BJ (cell line): ENCODE measurements at regions not wholly inside any gene's neighbourhood (a gene's known extent, or its start where the extent isn't known, plus 50 kb on each side); places are given as distances from the start of the nearest gene placed in this dataset.
A peak's percentile ranks its signal among the peaks of the same experiment; 100 is the strongest.
"Not testable (repeated sequence)": the region's sequence is repeated elsewhere in the genome, so short reads cannot be mapped to it uniquely, and the experiment has no call there.

Source experiments
- CTCF ChIA-PET: fragments of 350-600 bp; formaldehyde crosslinking; extraction: SDS; loops from one replicate; lab custom pipeline; 2021; ENCODE audit warnings: antibody characterized with exemption, inconsistent platforms; lab: Yijun Ruan, JAX
- POLR2A ChIA-PET: fragments of 300-600 bp; sonication (Branson Sonifier 250); formaldehyde crosslinking; extraction: SDS; loops from one replicate; lab custom pipeline; 2021; ENCODE audit warnings: antibody characterized with exemption; lab: Charles Lee
- DNase-seq: peaks from one replicate; pipeline ENCODE4 v3.0.0-alpha.2; 2011; ENCODE audit warnings: low read depth
- H3K27me3 ChIP-seq: 2 replicates; pipeline ENCODE4 v1.6.0; 2011; ENCODE audit warnings: low read length; ENCODE audit not compliant: control insufficient read depth, insufficient read depth
- H3K36me3 ChIP-seq: 2 replicates; pipeline ENCODE4 v1.5.1; 2011; ENCODE audit warnings: low read length; ENCODE audit not compliant: control insufficient read depth, insufficient read depth
- H3K4me3 ChIP-seq: 2 replicates; pipeline ENCODE4 v1.5.1; 2011; ENCODE audit warnings: low read depth, mild to moderate bottlenecking, control low read depth, low read length
- CTCF ChIP-seq: IDR thresholded peaks from 2 replicates; pipeline ENCODE4 v1.5.1; 2011; ENCODE audit warnings: low read depth, mild to moderate bottlenecking, control low read depth, inconsistent platforms, low read length, moderate library complexity; ENCODE audit not compliant: insufficient read depth

GRCh38 chr5:32942225-32942989 is 231.3 kb downstream of the NPR3 start:
- H3K4me3 ChIP-seq = no peak overlapping the region
- peak; percentile 30; the same call in 1 of the 2 replicates for TF ChIP-seq CTCF
- CTCF ChIA-PET = interaction anchor here (1.4 kb wide), 1 partner anchor 9 kb away, joined by 5 read pairs; no protein-coding TSS in a partner anchor
- no peak for DNase-seq
- H3K27me3 ChIP-seq = no peaks in the 10 kb centered on the region
- H3K36me3 ChIP-seq = no peaks in the 10 kb centered on the region
- POLR2A ChIA-PET = no interaction called here

GRCh38 chr5:32949286-32949970 is 238.3 kb downstream of the NPR3 start:
- TF ChIP-seq CTCF = no peak
- CTCF ChIA-PET = interaction anchor here (0.9 kb wide), 1 partner anchor 242 kb away, joined by 3 read pairs; no protein-coding TSS in a partner anchor
- DNase-seq = no peak
- H3K36me3 ChIP-seq = no peaks in the 10 kb centered on the region
- H3K27me3 ChIP-seq = no peaks in the 10 kb centered on the region
- POLR2A ChIA-PET = no interaction called here
- H3K4me3 ChIP-seq = no peak overlapping the region

GRCh38 chr5:32951003-32951402 is 239.9 kb downstream of the NPR3 start:
- Histone ChIP-seq H3K36me3 (no peaks in the 10 kb centered on the region), H3K4me3 (no peak overlapping the region), H3K27me3 (no peaks in the 10 kb centered on the region)
- ChIA-PET CTCF (no interaction called here), POLR2A (no interaction called here)
- no peak for DNase-seq
- TF ChIP-seq CTCF = no peak

GRCh38 chr5:32951878-32952277 is 240.8 kb downstream of the NPR3 start:
- Histone ChIP-seq H3K27me3 (no peaks in the 10 kb centered on the region), H3K4me3 (no peak overlapping the region), H3K36me3 (no peaks in the 10 kb centered on the region)
- ChIA-PET POLR2A (no interaction called here), CTCF (no interaction called here)
- DNase-seq = no peak
- no peak for TF ChIP-seq CTCF

GRCh38 chr5:32952421-32952820 is 241.3 kb downstream of the NPR3 start:
- CTCF ChIA-PET, POLR2A ChIA-PET, H3K27me3 ChIP-seq, H3K4me3 ChIP-seq, H3K36me3 ChIP-seq, DNase-seq: not testable (repeated sequence)
